Neuronal stem cell (in vitro differentiated cells): ENCODE measurements at regions not wholly inside any gene's neighbourhood (a gene's known extent, or its start where the extent isn't known, plus 50 kb on each side); places are given as distances from the start of the nearest gene placed in this dataset.

Experiments used
- DNase-seq: peaks from one replicate; pipeline ENCODE4 v3.0.0-alpha.2; 2013; ENCODE audit warnings: low spot score
- H2AFZ ChIP-seq: one replicate; pipeline ENCODE4 v1.6.1; 2013; ENCODE audit warnings: mild to moderate bottlenecking, low read length, inconsistent platforms
- H2AK5ac ChIP-seq: 2 replicates; pipeline ENCODE4 v1.6.1; 2013; ENCODE audit warnings: low read depth, mild to moderate bottlenecking, inconsistent platforms, low read length, moderate library complexity, mixed read lengths
- H2BK120ac ChIP-seq: 2 replicates; pipeline ENCODE4 v1.6.1; 2013; ENCODE audit warnings: low read depth, mild to moderate bottlenecking, inconsistent platforms, low read length, moderate library complexity, mixed read lengths
- H2BK12ac ChIP-seq: one replicate; pipeline ENCODE4 v1.6.1; 2013; ENCODE audit warnings: low read length, inconsistent platforms
- H2BK15ac ChIP-seq: 2 replicates; pipeline ENCODE4 v1.6.1; 2013; ENCODE audit warnings: mild to moderate bottlenecking, low read length, inconsistent platforms, mixed read lengths
- H2BK5ac ChIP-seq: one replicate; pipeline ENCODE4 v1.6.1; 2013; ENCODE audit warnings: inconsistent platforms, mild to moderate bottlenecking, low read length, moderate library complexity
- H3K14ac ChIP-seq: one replicate; pipeline ENCODE4 v1.6.1; 2013; ENCODE audit warnings: low read length, inconsistent platforms
- H3K18ac ChIP-seq: 2 replicates; pipeline ENCODE4 v1.6.1; 2013; ENCODE audit warnings: low read length, inconsistent platforms
- H3K23ac ChIP-seq: 2 replicates; pipeline ENCODE4 v1.6.1; 2013; ENCODE audit warnings: low read depth, mild to moderate bottlenecking, mixed read lengths, low read length, inconsistent platforms; ENCODE audit not compliant: poor library complexity
- H3K27ac ChIP-seq: replicated peaks from 3 replicates; pipeline ENCODE4 v1.5.1; 2013; ENCODE audit warnings: low read length, inconsistent platforms
- H3K27me3 ChIP-seq, 3 experiments: 2 replicates each; pipeline ENCODE4 v1.6.1; 2013; ENCODE audit warnings: low read length in 3 of 3, mild to moderate bottlenecking in 2 of 3, inconsistent platforms in 1 of 3, low read depth in 1 of 3, mixed read lengths in 1 of 3, moderate library complexity in 1 of 3; ENCODE audit not compliant: control insufficient read depth in 3 of 3, insufficient read depth in 3 of 3
- H3K36me3 ChIP-seq, 2 donors: replicated peaks in 1 of 2; 2 replicates each; pipeline ENCODE4 v1.6.1; 2013; ENCODE audit warnings: low read length in 2 of 2; ENCODE audit not compliant: control insufficient read depth in 2 of 2, insufficient read depth in 2 of 2
- H3K4ac ChIP-seq: 2 replicates; pipeline ENCODE4 v1.6.1; 2013; ENCODE audit warnings: inconsistent platforms, mild to moderate bottlenecking, low read length, moderate library complexity
- H3K4me1 ChIP-seq, 2 donors: 1 replicate in 1 of 2; 2 replicates in 1 of 2; pipeline ENCODE4 v1.6.1; 2013; ENCODE audit warnings: low read length in 2 of 2, low read depth in 1 of 2; ENCODE audit not compliant: control insufficient read depth in 2 of 2, insufficient read depth in 1 of 2
- H3K4me2 ChIP-seq: one replicate; pipeline ENCODE4 v1.6.1; 2013; ENCODE audit warnings: mild to moderate bottlenecking, low read length, inconsistent platforms; ENCODE audit not compliant: insufficient read depth, poor library complexity, severe bottlenecking
- H3K4me3 ChIP-seq, 2 donors: 2 replicates each; pipeline ENCODE4 v1.5.1; 2013; ENCODE audit warnings: low read length in 2 of 2, mild to moderate bottlenecking in 2 of 2, inconsistent platforms in 1 of 2, moderate library complexity in 1 of 2
- H3K79me1 ChIP-seq: one replicate; pipeline ENCODE4 v1.6.1; 2013; ENCODE audit warnings: low read depth, mild to moderate bottlenecking, inconsistent platforms, low read length, moderate library complexity
- H3K9ac ChIP-seq: one replicate; pipeline ENCODE4 v1.6.1; 2013; ENCODE audit warnings: mild to moderate bottlenecking, low read depth, low read length, inconsistent platforms; ENCODE audit not compliant: poor library complexity
- H3K9me3 ChIP-seq, 2 donors: replicated peaks in 1 of 2; 2 replicates each; pipeline versions ENCODE3 to v1.6.1; 2013; ENCODE audit warnings: low read length in 2 of 2, mild to moderate bottlenecking in 2 of 2, inconsistent platforms in 1 of 2, low read depth in 1 of 2, mixed read lengths in 1 of 2, moderate library complexity in 1 of 2; ENCODE audit not compliant: control insufficient read depth in 2 of 2, insufficient read depth in 1 of 2
- H4K8ac ChIP-seq: one replicate; pipeline ENCODE4 v1.6.1; 2013; ENCODE audit warnings: low read depth, mild to moderate bottlenecking, inconsistent platforms, low read length, moderate library complexity
- H4K91ac ChIP-seq: one replicate; pipeline ENCODE4 v1.6.1; 2013; ENCODE audit warnings: low read length, low read depth, mild to moderate bottlenecking, inconsistent platforms; ENCODE audit not compliant: poor library complexity
- WGBS, 2 donors: extraction: QIAGEN DNeasy Blood & Tissue Kit; methylation state at CpG; one replicate each; pipeline ENCODE4 v1.1.7; 2013; ENCODE audit warnings: missing lambda C conversion rate in 2 of 2, mixed read lengths in 1 of 2; ENCODE audit not compliant: insufficient read length in 2 of 2, insufficient replicate concordance in 1 of 2; ENCODE audit errors: extremely low coverage in 2 of 2; 5-methylcytosine and 5-hydroxymethylcytosine counted together

DNA sequence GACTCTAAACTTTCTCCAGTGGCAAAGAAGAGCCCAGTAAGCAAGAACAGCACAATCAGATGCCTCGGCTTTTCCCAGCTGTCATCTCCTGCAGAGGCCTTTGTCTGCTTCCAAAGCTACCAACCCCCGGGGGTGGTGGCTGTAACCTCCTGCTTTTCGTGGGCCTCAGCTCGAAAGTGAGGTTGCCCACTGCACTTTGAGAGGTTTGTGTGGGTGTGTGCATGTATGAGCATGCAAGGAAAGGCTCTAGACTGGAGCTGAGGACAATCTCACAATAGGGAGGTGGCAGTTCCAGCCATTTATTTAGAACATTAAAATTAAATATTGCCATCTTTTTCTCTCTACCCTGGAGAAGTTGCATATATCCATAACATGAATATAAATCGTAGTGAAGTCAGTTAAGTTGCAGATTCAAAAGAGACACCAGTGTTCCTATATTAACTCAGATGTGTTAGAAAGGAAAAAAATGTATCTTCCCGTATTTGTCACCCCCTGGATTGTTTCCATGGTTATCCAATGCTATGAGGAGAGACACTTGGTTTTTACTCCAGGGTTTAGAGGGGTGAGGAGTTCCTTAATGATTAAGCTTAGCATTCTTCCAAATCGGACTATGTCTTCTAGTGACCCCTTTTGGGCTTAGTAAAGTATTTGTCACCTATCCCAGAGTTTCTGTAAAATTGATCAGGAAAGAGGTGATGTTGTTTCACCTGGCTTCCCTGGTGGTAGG, 781.1 kb downstream of the INHBA start:
- no peak overlapping the region for H2AK5ac ChIP-seq
- no peaks in the 10 kb centered on the region for H3K27me3 ChIP-seq
- no peak for DNase-seq
- H3K18ac ChIP-seq = peak overlapping the region; percentile 15
- no peak overlapping the region for H3K9ac ChIP-seq
- no peak overlapping the region for H3K4me2 ChIP-seq
- no peak overlapping the region for H2BK120ac ChIP-seq
- no peak overlapping the region for H2BK12ac ChIP-seq
- H3K36me3 ChIP-seq = no peaks in the 10 kb centered on the region
- H3K14ac ChIP-seq = no peak overlapping the region
- H3K4ac ChIP-seq = no peak overlapping the region
- H3K4me1 ChIP-seq = peaks cover 0 to 2% of the 10 kb centered on the region in 2 donors
- no peaks in the 10 kb centered on the region for H3K79me1 ChIP-seq
- H2BK5ac ChIP-seq = no peak overlapping the region
- H4K8ac ChIP-seq = no peak overlapping the region
- H3K23ac ChIP-seq = no peak overlapping the region
- no CpG with 5 or more reads among the region's 7 CpGs for WGBS, 2 donors
- H3K9me3 ChIP-seq = no peaks in the 10 kb centered on the region
- peak overlapping the region; percentile 40 for H2AFZ ChIP-seq
- no peak overlapping the region for H4K91ac ChIP-seq
- H2BK15ac ChIP-seq = no peak overlapping the region
- H3K27ac ChIP-seq = no peak overlapping the region
- no peak overlapping the region for H3K4me3 ChIP-seq

- H2BK5ac ChIP-seq = no peak overlapping the region
- no peak overlapping the region for H4K91ac ChIP-seq
- no CpG with 5 or more reads among the region's 2 CpGs for whole genome bisulfite sequencing, 2 donors
- H3K4me1 ChIP-seq = peaks cover 0 to 2% of the 10 kb centered on the region in 2 donors
- H3K14ac ChIP-seq = no peak overlapping the region
- no peak overlapping the region for H3K4me3 ChIP-seq
- no peak overlapping the region for H3K4ac ChIP-seq
- no peak overlapping the region for H3K27ac ChIP-seq
- no peaks in the 10 kb centered on the region for H3K9me3 ChIP-seq
- no peak for DNase-seq
- H2AFZ ChIP-seq = no peak overlapping the region
- no peak overlapping the region for H3K18ac ChIP-seq
- no peak overlapping the region for H2BK12ac ChIP-seq
- H3K23ac ChIP-seq = no peak overlapping the region
- no peaks in the 10 kb centered on the region for H3K27me3 ChIP-seq
- no peak overlapping the region for H2BK15ac ChIP-seq
- no peak overlapping the region for H3K4me2 ChIP-seq
- no peak overlapping the region for H4K8ac ChIP-seq
- H2AK5ac ChIP-seq = no peak overlapping the region
- no peaks in the 10 kb centered on the region for H3K36me3 ChIP-seq
- no peak overlapping the region for H2BK120ac ChIP-seq
- no peaks in the 10 kb centered on the region for H3K79me1 ChIP-seq
- no peak overlapping the region for H3K9ac ChIP-seq
Observed at GRCh38 chr7:40918701-40919271, 784.0 kb downstream of the SUGCT start.

DNA sequence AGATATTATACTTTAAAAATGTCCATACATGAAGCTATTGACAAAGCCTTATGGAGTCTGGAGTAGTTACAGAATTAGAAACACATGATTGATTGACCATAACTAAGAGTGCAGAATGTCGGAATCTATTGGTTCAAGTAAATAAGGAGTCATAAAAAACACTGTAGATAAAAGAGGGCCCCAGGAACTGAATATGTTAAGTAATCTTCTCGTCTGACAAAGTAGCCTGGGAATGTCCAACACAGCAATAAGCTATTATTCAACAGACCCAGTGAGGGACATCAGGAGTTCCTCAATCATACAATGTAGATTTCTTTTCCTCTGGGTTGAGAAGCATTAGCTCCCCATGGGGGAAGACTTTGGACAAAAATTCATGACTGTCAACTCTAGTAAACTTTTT, 782.0 kb downstream of the SUGCT start:
- H3K9ac ChIP-seq = no peak overlapping the region
- H3K4me3 ChIP-seq = no peak overlapping the region
- H3K4me1 ChIP-seq = peaks cover 0 to 2% of the 10 kb centered on the region in 2 donors
- no peak overlapping the region for H3K27ac ChIP-seq
- no peak overlapping the region for H2BK5ac ChIP-seq
- H3K4ac ChIP-seq = no peak overlapping the region
- no CpG with 5 or more reads among the region's 2 CpGs for WGBS, 2 donors
- H4K91ac ChIP-seq = no peak overlapping the region
- H3K36me3 ChIP-seq = no peaks in the 10 kb centered on the region
- H3K4me2 ChIP-seq = no peak overlapping the region
- H2BK15ac ChIP-seq = no peak overlapping the region
- no peaks in the 10 kb centered on the region for H3K27me3 ChIP-seq
- no peak for DNase-seq
- no peak overlapping the region for H2BK12ac ChIP-seq
- no peak overlapping the region for H4K8ac ChIP-seq
- no peaks in the 10 kb centered on the region for H3K9me3 ChIP-seq
- H3K14ac ChIP-seq = no peak overlapping the region
- no peaks in the 10 kb centered on the region for H3K79me1 ChIP-seq
- H2AK5ac ChIP-seq = no peak overlapping the region
- no peak overlapping the region for H2BK120ac ChIP-seq
- H3K23ac ChIP-seq = no peak overlapping the region
- H3K18ac ChIP-seq = no peak overlapping the region
- no peak overlapping the region for H2AFZ ChIP-seq

DNA sequence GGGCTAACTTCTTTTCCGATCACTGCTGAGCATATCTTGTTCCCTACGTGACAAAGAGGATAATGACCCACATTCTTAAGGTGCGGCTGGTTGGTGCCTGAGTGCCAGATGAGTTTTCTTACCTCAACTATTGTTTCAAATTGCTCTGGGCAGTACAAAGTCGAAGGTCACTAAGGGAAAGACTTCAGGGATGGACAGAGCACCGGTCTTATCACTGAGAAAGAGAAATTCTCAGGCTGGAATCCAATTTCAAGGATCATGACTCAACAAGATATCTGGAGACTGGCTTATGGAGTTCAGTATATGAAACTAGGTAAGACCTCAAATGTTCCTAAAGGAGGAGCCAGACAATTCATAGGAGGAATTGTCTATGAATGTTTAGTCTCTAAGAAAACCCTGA, 780.3 kb downstream of the SUGCT start:
- no peak overlapping the region for H3K4me2 ChIP-seq
- DNase-seq = no peak
- H2BK120ac ChIP-seq = no peak overlapping the region
- no peak overlapping the region for H2AK5ac ChIP-seq
- H4K91ac ChIP-seq = no peak overlapping the region
- H3K36me3 ChIP-seq = no peaks in the 10 kb centered on the region
- no peak overlapping the region for H3K18ac ChIP-seq
- H3K14ac ChIP-seq = no peak overlapping the region
- H4K8ac ChIP-seq = no peak overlapping the region
- H3K9me3 ChIP-seq = no peaks in the 10 kb centered on the region
- no peak overlapping the region for H2AFZ ChIP-seq
- no peak overlapping the region for H2BK5ac ChIP-seq
- no CpG with 5 or more reads among the region's 5 CpGs for WGBS, 2 donors
- no peaks in the 10 kb centered on the region for H3K4me1 ChIP-seq
- H3K4ac ChIP-seq = no peak overlapping the region
- H2BK15ac ChIP-seq = no peak overlapping the region
- H3K4me3 ChIP-seq = no peak overlapping the region
- no peak overlapping the region for H3K9ac ChIP-seq
- no peaks in the 10 kb centered on the region for H3K27me3 ChIP-seq
- no peak overlapping the region for H3K27ac ChIP-seq
- H3K79me1 ChIP-seq = no peaks in the 10 kb centered on the region
- no peak overlapping the region for H2BK12ac ChIP-seq
- no peak overlapping the region for H3K23ac ChIP-seq
